Activated naive CD4-positive, alpha-beta T cell treated with Interleukin-2 at 50 U/mL for 16 hours (primary cell): ENCODE measurements at regions not wholly inside any gene's neighbourhood (a gene's known extent, or its start where the extent isn't known, plus 50 kb on each side); places are given as distances from the start of the nearest gene placed in this dataset.

Source experiments
- DNase-seq: peaks from one replicate; pipeline ENCODE4 v3.0.0-alpha.2; 2020

DNA sequence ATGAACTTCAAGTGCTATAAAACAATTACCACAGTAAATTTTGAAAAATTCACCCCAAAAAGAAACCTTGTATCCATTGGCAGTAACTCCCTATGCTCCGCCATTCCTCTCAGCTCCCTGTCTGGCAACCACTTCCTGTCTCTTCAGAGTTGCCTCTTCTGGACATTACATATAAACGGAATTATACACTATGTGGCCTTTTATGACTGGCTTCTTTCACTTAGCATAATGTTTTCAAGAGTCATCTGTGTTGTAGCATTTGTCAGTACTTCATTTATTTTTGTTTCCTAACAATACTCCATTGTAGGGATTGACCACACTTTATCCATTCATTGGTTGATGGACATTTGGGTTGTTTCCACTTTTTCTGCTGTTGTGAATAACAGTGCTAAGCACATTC, 50.1 kb downstream of the CEP43 start:
- DNase-seq, result no peak

DNA sequence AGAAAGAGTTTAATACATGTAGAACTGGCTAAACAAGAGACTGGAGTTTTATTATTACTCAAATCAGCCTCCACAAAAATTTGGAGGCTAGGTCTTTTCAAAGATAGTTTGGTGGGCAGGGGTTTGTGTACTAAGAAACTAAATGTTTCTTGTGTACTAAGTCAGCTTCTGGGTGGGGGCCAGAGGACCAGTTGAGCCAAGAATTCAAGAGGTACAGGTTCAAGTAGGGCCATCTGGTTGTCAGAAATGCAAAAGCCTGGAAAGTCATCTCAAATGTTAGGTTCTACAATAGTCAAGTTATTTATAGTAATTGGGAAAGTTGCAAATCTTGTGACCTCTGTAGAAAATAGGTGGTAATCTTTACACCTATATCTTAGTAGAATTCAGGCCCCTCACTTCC, 51.7 kb downstream of the CEP43 start:
- no peak for DNase-seq

DNA sequence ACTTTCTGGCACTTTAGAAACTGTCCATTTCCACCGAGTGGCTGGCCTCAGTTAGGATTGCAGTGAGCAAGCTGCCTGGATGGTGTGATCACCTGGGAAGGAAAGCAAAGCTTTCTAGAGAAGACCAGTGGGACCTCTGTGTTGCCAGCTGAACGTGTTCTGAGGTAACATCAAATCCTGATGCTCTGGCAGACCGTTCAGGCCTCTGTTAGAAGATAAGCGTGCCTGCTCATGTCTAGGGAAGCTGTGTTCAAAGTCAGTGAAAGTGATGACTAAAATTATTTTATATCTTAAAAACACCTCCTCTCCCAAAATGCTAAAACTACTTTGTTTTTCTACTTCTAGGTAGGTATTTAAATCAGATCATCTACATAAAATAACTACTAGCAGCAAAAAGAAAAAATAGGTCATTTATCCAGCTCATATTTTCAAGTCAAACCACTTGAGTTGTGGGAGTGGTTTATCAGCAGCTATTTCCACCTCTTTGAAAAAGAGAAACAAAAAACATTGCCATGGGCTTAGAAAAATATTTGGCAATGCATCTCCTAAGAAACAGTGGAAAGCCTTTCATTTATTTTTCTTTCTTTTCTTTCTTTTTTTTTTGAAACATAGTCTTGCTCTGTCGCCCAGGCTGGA, 54.8 kb downstream of the CEP43 start:
- no peak for DNase-seq

DNA sequence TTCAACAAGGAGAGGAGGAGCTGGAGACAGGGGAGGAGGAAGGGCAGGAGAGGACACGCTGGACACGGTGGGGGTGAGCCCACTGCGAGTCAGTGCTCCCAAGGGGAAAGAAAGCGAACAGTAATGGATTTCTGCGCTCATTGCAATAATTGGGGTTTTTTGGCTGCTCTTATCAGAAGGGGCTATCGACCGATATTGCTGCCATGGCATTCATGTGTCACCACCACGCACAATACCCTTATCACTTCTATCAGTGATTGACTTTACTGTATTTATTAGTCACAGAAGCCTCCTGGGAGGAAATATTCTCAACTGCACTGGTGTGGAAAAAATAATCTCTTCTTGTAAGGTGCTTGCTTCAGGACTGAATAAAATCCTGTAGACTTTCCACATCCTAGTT, 55.8 kb downstream of the CEP43 start:
- no peak for DNase-seq

DNA sequence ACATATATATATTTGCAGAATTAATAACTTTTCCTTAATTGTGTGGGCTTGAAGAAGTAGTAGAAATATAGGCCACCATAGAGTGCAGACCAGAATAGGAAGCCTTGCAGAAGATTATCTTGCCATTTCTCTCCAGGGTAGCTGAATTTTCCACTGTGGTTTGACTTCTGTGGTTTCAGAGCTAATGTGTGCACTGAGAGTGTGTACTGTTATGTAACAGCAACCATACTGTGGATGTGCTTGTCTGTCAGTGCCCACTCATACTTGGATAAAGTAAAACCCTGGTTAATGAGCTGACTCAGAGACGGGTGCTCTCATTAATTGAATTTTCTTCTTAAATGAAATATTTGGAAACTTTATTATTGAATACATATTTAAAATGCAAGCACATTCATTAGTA, 57.2 kb downstream of the CEP43 start:
- peak; percentile 33 for DNase-seq

DNA sequence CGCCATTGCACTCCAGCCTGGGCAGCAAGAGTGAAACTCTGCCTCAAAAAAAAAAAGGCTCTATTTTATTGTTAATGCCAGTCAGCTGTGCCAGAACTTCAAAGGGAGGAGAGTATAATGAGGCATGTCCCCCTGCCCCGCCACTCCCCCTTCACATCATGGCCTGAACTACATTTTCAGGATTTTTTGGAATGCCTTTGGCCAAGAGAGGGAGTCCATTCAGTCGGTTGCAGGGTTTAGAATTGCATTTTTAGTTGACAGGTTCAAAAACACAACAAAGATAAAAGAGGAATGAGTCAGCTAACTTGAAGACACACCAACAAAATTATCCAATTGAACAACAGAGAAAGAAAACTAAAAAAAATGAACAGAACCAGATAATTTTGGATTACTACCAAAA, 59.1 kb downstream of the CEP43 start:
- no peak for DNase-seq
